ENCODE measurements at regions not wholly inside any gene's neighbourhood (a gene's known extent, or its start where the extent isn't known, plus 50 kb on each side); places are given as distances from the start of the nearest gene placed in this dataset.

DNA sequence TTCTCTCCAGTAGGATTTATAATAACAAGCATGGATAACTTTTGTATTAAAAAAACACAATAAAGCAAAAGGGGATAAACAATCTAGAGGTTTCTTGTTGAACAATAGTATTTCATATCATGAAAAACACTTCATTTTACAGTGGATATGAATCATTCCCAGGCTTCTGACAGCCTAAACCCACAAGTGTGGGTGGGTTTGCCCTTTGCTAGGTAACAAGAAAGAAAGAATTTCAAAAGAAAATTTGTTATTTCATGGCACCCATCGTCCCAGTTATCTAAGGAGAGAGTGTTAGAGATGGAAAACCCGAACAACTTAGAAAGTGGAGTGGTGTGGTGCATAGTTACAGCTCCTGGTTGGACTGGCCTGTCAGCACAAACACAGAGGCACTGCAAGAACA lies 76.1 kb upstream of the GPR6 start:
- Histone ChIP-seq H3K4me3 (ENCODE audit: low read length) (no peak overlapping the region), H3K27ac (ENCODE audit: low read depth in 1 of 2, low read length in 2 of 2) (no peak overlapping the region), H3K27me3 (ENCODE audit: control insufficient read depth in 1 of 2, insufficient read depth in 2 of 2, low read length in 2 of 2) (peaks cover 4 to 18% of the 10 kb centered on the region in 2 experiments), H3K36me3 (ENCODE audit: insufficient read depth, low read length) (no peaks in the 10 kb centered on the region), H3K4me1 (ENCODE audit: insufficient read depth, low read length) (no peaks in the 10 kb centered on the region), H3K9me3 (ENCODE audit: control insufficient read depth in 1 of 2, insufficient read depth in 1 of 2, low read length in 2 of 2) (no peaks in the 10 kb centered on the region)
- ChIA-PET CTCF (no interaction called here), POLR2A (no interaction called here)
- TF ChIP-seq CTCF (IDR thresholded peaks at IDR 0.05) = no peak
- DNase-seq (no peak), ATAC-seq (ENCODE audit: poor library complexity) (no peak)
- H3K27me3 Mint-ChIP-seq = peaks cover 14% of the 10 kb centered on the region
- H3K4me3 Mint-ChIP-seq = no peak overlapping the region
- H3K9me3 Mint-ChIP-seq = no peaks in the 10 kb centered on the region
- no peaks in the 10 kb centered on the region for H3K4me1 Mint-ChIP-seq (ENCODE audit: low read depth)
- no peaks in the 10 kb centered on the region for H3K36me3 Mint-ChIP-seq (ENCODE audit: low read depth)
- intact Hi-C loops (cut with DNase I, micrococcal nuclease) = no loop called here
- no peak overlapping the region for H3K27ac Mint-ChIP-seq

DNA sequence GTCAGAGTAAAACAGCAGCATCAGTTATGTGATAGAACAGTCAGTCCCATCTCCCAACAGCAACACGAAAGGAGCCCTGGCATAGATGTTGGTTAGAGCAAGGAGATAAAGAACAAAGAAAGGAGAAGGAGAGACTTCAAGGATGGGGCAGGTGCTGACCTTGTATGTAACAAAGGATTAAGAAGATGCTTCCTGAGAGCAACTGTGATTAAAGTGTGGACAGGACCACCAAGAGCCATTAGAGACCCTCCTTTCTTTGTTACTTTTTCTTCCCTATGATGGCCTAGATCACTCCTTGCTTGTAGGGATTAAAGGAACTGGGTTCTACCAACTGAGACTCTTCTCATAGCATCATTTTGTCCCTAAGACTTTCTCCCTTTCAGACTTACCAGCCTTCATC lies 75.2 kb upstream of the GPR6 start:
- no peaks in the 10 kb centered on the region for H3K36me3 ChIP-seq (ENCODE audit: insufficient read depth, low read length)
- no peak for TF ChIP-seq CTCF (IDR thresholded peaks at IDR 0.05)
- DNase-seq = no peak
- no peak for ATAC-seq (ENCODE audit: poor library complexity)
- no peaks in the 10 kb centered on the region for H3K4me1 Mint-ChIP-seq (ENCODE audit: low read depth)
- no peak overlapping the region for H3K27ac ChIP-seq (ENCODE audit: low read depth in 1 of 2, low read length in 2 of 2)
- no peaks in the 10 kb centered on the region for H3K9me3 ChIP-seq (ENCODE audit: control insufficient read depth in 1 of 2, insufficient read depth in 1 of 2, low read length in 2 of 2)
- peaks cover 4 to 18% of the 10 kb centered on the region in 2 experiments for H3K27me3 ChIP-seq (ENCODE audit: control insufficient read depth in 1 of 2, insufficient read depth in 2 of 2, low read length in 2 of 2)
- H3K4me3 ChIP-seq (ENCODE audit: low read length) = no peak overlapping the region
- no peak overlapping the region for H3K4me3 Mint-ChIP-seq
- no peaks in the 10 kb centered on the region for H3K9me3 Mint-ChIP-seq
- no peak overlapping the region for H3K27ac Mint-ChIP-seq
- H3K4me1 ChIP-seq (ENCODE audit: insufficient read depth, low read length) = no peaks in the 10 kb centered on the region
- CTCF ChIA-PET = no interaction called here
- POLR2A ChIA-PET = no interaction called here
- H3K36me3 Mint-ChIP-seq (ENCODE audit: low read depth) = no peaks in the 10 kb centered on the region
- intact Hi-C loops (cut with DNase I, micrococcal nuclease) = no loop called here
- peaks cover 12% of the 10 kb centered on the region for H3K27me3 Mint-ChIP-seq

DNA sequence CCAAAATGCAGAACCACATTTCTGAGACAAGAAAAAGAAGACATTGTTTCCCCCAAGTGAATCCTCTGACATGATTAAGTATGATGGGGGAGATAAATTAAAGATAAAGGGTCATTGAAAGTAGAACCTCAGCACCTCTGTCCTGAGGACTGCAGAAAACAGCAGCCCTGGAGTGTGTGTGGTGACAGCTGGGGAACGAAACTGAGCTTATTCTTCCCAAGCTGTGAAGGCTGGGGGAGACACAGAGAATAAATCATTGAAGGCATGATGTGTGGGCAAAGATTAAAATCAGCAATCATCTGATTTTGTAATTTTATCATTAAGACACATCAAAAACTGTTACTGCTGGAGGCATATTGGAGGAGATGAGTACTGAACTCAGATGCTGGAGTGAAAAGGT lies 67.5 kb upstream of the GPR6 start:
- H3K27me3 Mint-ChIP-seq = peaks cover 10% of the 10 kb centered on the region
- H3K36me3 ChIP-seq (ENCODE audit: insufficient read depth, low read length) = no peaks in the 10 kb centered on the region
- DNase-seq (no peak), ATAC-seq (ENCODE audit: poor library complexity) (no peak)
- H3K27ac ChIP-seq (ENCODE audit: low read depth in 1 of 2, low read length in 2 of 2) = no peak overlapping the region
- peaks cover 1 to 4% of the 10 kb centered on the region in 2 experiments for H3K27me3 ChIP-seq (ENCODE audit: control insufficient read depth in 1 of 2, insufficient read depth in 2 of 2, low read length in 2 of 2)
- H3K27ac Mint-ChIP-seq = no peak overlapping the region
- H3K4me3 Mint-ChIP-seq = no peak overlapping the region
- ChIA-PET POLR2A (no interaction called here), CTCF (no interaction called here)
- no peak overlapping the region for H3K4me3 ChIP-seq (ENCODE audit: low read length)
- H3K9me3 Mint-ChIP-seq = no peaks in the 10 kb centered on the region
- no peaks in the 10 kb centered on the region for H3K4me1 ChIP-seq (ENCODE audit: insufficient read depth, low read length)
- no peaks in the 10 kb centered on the region for H3K4me1 Mint-ChIP-seq (ENCODE audit: low read depth)
- TF ChIP-seq CTCF (IDR thresholded peaks at IDR 0.05) = no peak
- no peaks in the 10 kb centered on the region for H3K36me3 Mint-ChIP-seq (ENCODE audit: low read depth)
- H3K9me3 ChIP-seq (ENCODE audit: control insufficient read depth in 1 of 2, insufficient read depth in 1 of 2, low read length in 2 of 2) = no peaks in the 10 kb centered on the region
- intact Hi-C loops (cut with DNase I, micrococcal nuclease) = no loop called here

Data from CD4-positive, alpha-beta T cell (primary cell).